Activated CD4-positive, alpha-beta memory T cell treated with anti-CD3 and anti-CD28 coated beads for 36 hours (primary cell): ENCODE measurements at regions not wholly inside any gene's neighbourhood (a gene's known extent, or its start where the extent isn't known, plus 50 kb on each side); places are given as distances from the start of the nearest gene placed in this dataset.

ENCODE experiments used
- CTCF ChIA-PET: fragments of 350-600 bp; sonication (Branson Sonifier 250); formaldehyde crosslinking; loops from one replicate; lab custom pipeline; 2021; ENCODE audit warnings: antibody characterized with exemption, inconsistent platforms; lab: Charles Lee
- POLR2A ChIA-PET: fragments of 350-600 bp; sonication (Branson Sonifier 250); formaldehyde crosslinking; loops from one replicate; lab custom pipeline; 2021; ENCODE audit warnings: antibody characterized with exemption; lab: Charles Lee
- DNase-seq: peaks from one replicate; pipeline ENCODE4 v3.0.0-alpha.2; 2020
- H3K27ac Mint-ChIP-seq: one replicate; pipeline ENCODE4 v1.8.0; 2021; ENCODE audit warnings: mixed read lengths
- H3K27me3 Mint-ChIP-seq: one replicate; pipeline ENCODE4 v1.8.0; 2021; ENCODE audit warnings: mixed read lengths
- H3K36me3 Mint-ChIP-seq: one replicate; pipeline ENCODE4 v1.8.0; 2021; ENCODE audit warnings: mixed read lengths
- H3K4me1 Mint-ChIP-seq: one replicate; pipeline ENCODE4 v1.8.0; 2021; ENCODE audit warnings: low read depth, mixed read lengths
- H3K4me3 Mint-ChIP-seq: one replicate; pipeline ENCODE4 v1.8.0; 2021; ENCODE audit warnings: mild to moderate bottlenecking, mixed read lengths
- H3K9me3 Mint-ChIP-seq: one replicate; pipeline ENCODE4 v1.8.0; 2021; ENCODE audit warnings: mixed read lengths
- intact Hi-C: fragments of 100-400 bp; cut with micrococcal nuclease; formaldehyde crosslinking; loops from one replicate; pipeline ENCODE4 v1.15.1; 2023

- Mint-ChIP-seq H3K36me3 (no peaks in the 10 kb centered on the region), H3K4me1 (peaks cover 6% of the 10 kb centered on the region), H3K4me3 (no peak overlapping the region), H3K27ac (no peak overlapping the region), H3K27me3 (peaks cover 8% of the 10 kb centered on the region), H3K9me3 (no peaks in the 10 kb centered on the region)
- CTCF ChIA-PET: interaction anchor here (0.6 kb wide), 1 partner anchor 16 kb away, joined by 3 read pairs; no protein-coding TSS in a partner anchor
- intact Hi-C loops: no loop called here
- POLR2A ChIA-PET: no interaction called here
- DNase-seq: no peak
Observed at GRCh38 chr11:92763336-92763735, 206.1 kb upstream of the MTNR1B start.

DNA sequence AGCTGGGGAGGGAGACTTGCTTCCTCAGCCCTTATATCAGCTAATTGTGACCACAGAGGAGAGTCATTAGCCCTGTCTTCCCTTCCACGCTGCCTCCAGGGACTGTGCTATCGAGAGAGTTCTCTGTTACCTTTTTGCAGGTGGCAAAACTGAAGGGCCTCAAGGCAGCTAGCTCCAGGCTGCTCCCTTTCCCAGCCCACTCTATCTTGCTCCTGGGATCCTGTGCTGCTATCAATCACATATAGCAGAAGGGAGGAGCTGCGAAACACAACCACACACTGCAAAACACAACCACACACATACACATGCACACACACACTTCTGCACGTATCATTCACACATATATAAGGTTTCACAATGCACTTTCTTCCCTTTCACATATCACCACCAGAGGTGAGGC is 205.3 kb upstream of the MTNR1B start:
- peaks cover 8% of the 10 kb centered on the region for H3K27me3 Mint-ChIP-seq
- peaks cover 6% of the 10 kb centered on the region for H3K4me1 Mint-ChIP-seq
- intact Hi-C loops: no loop called here
- no peak for DNase-seq
- no peak overlapping the region for H3K4me3 Mint-ChIP-seq
- CTCF ChIA-PET: no interaction called here
- H3K9me3 Mint-ChIP-seq: no peaks in the 10 kb centered on the region
- POLR2A ChIA-PET: no interaction called here
- H3K27ac Mint-ChIP-seq: no peak overlapping the region
- no peaks in the 10 kb centered on the region for H3K36me3 Mint-ChIP-seq

DNA sequence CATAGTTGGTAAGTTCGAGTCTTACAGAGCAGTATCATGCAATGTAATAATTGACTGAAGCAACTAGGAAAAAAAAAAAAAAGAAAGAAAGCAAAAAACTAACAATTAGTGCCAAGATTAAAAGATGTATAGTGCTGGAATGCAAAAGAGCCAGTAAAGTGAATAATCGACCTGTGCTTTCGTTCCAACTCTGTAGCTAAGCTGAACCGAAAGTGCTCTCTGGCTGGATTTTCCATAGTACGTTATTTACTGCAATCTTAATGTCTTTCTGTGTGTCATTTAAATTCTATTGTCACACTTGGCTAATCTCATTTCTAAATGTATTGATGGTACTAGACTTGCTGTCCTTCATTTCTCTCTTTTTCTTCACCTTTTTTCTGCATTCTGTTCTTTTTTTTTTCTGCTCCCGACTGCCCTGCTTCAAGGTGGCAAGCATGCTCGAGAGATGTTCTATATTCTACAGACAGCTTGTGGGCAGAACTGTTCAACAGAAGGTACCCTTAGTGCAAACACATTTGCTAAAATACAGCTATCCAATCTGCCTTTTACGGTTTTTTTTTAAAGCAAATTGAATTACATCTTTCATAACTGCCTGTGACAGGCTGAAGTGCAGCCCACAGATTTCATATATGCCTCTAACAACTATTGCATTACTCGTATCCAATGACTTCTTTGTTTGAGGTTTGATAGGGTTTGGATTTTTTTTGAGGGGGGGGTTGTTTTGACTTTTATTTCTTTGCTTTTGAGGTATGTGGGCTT is 204.2 kb upstream of the MTNR1B start:
- CTCF ChIA-PET: no interaction called here
- DNase-seq: no peak

DNA sequence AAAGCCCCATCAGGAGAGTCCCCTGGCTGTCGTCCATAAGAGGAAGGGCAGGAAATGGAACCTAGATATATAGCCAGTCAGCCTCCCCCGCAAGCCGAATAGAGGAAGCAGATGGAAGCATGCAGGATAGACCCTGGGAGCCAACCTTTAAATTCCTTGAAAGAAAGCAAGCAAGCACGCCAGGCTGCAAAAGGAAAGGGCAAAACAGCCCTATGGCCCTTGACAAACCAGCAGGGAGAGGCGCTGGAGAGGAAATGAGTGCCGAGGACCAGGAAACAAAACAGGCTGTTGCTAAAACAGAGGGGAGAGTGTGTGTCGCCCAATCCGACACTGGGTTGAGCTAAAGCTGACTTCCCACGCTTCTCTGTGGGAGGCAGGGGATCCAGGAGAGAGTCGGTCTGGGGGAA is 203.5 kb upstream of the MTNR1B start:
- Mint-ChIP-seq H3K9me3 (no peaks in the 10 kb centered on the region), H3K4me3 (no peak overlapping the region), H3K36me3 (no peaks in the 10 kb centered on the region), H3K27me3 (peaks cover 12% of the 10 kb centered on the region), H3K27ac (no peak overlapping the region), H3K4me1 (peaks cover 6% of the 10 kb centered on the region)
- intact Hi-C loops: no loop called here
- ChIA-PET POLR2A (no interaction called here), CTCF (no interaction called here)
- no peak for DNase-seq

More for the DNA sequence above, 204.2 kb upstream of the MTNR1B start:
- Mint-ChIP-seq H3K36me3 (no peaks in the 10 kb centered on the region), H3K4me3 (no peak overlapping the region), H3K27ac (no peak overlapping the region), H3K4me1 (peaks cover 6% of the 10 kb centered on the region), H3K27me3 (peaks cover 10% of the 10 kb centered on the region), H3K9me3 (no peaks in the 10 kb centered on the region)
- POLR2A ChIA-PET: no interaction called here
- intact Hi-C loops: no loop called here

DNA sequence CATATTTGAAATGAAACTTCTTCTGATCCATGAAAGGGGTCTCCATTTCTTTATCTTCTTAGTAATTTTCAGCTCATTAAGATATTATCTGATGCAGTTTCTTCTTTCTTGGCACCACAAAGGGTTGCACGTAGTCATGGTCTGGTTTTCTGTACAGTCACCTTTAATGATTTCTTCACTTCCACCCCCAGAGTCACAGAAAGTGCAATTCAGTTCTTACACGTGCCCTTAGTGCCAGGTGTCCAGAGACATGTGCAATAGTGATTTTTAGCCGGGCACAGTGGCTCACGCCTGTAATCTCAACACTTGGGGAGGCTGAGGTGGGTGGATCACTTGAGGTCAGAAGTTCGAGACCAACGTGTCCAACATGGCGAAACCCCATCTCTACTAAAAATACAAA is 202.8 kb upstream of the MTNR1B start:
- CTCF ChIA-PET: no interaction called here
- peaks cover 6% of the 10 kb centered on the region for H3K4me1 Mint-ChIP-seq
- DNase-seq: no peak

GRCh38 chr11:92767416-92767815 is 202.0 kb upstream of the MTNR1B start:
- ChIA-PET CTCF (no interaction called here), POLR2A (no interaction called here)
- H3K9me3 Mint-ChIP-seq: no peaks in the 10 kb centered on the region
- H3K27me3 Mint-ChIP-seq: peaks cover 15% of the 10 kb centered on the region
- H3K4me3 Mint-ChIP-seq: no peak overlapping the region
- no peak for DNase-seq
- peaks cover 6% of the 10 kb centered on the region for H3K4me1 Mint-ChIP-seq
- intact Hi-C loops: no loop called here
- H3K36me3 Mint-ChIP-seq: no peaks in the 10 kb centered on the region
- no peak overlapping the region for H3K27ac Mint-ChIP-seq

More for the DNA sequence above, 202.8 kb upstream of the MTNR1B start:
- Mint-ChIP-seq H3K4me3 (no peak overlapping the region), H3K9me3 (no peaks in the 10 kb centered on the region), H3K27ac (no peak overlapping the region), H3K27me3 (peaks cover 15% of the 10 kb centered on the region), H3K36me3 (no peaks in the 10 kb centered on the region)
- POLR2A ChIA-PET: no interaction called here
- intact Hi-C loops: no loop called here

DNA sequence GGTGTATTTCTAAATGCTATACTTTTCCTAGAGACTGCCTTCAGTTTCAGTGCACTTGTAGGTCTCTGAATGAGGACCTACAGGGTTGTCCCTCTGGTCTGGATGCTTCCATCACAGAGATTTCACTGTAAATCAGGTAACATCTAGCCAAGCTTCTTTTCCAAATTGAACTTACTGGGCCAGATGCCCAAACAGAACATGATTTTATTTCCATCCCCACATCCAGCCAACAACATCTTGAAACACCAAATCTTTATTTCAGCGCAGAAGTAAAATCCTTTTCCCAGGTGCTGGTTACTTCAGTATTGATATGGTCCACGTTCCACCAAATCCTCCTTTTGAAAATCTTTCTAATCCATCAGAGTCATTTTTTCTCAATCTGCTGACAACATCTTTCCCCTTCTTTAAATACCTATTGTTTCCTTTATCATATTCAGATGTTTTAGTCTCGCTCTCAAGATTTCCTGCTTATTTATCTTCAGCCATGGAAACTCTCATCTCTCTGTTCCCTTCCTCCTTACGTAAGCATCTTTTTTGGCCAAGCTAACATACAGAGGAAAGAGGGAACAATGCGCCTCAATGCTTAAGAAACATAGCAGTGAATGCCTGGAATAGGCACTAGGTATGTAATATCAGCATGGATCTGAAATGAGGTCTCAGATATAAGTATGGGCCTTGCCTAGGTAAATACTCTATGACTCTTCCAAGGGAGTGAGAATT is 201.2 kb upstream of the MTNR1B start:
- peaks cover 6% of the 10 kb centered on the region for H3K4me1 Mint-ChIP-seq
- peaks cover 15% of the 10 kb centered on the region for H3K27me3 Mint-ChIP-seq
- no peak overlapping the region for H3K4me3 Mint-ChIP-seq
- CTCF ChIA-PET: no interaction called here
- no peak for DNase-seq
- H3K27ac Mint-ChIP-seq: no peak overlapping the region
- H3K9me3 Mint-ChIP-seq: no peaks in the 10 kb centered on the region
- no peaks in the 10 kb centered on the region for H3K36me3 Mint-ChIP-seq
- intact Hi-C loops: no loop called here
- POLR2A ChIA-PET: no interaction called here

- Mint-ChIP-seq H3K27ac (no peak overlapping the region), H3K9me3 (no peaks in the 10 kb centered on the region), H3K4me1 (peaks cover 6% of the 10 kb centered on the region), H3K4me3 (no peak overlapping the region), H3K36me3 (no peaks in the 10 kb centered on the region), H3K27me3 (peaks cover 15% of the 10 kb centered on the region)
- CTCF ChIA-PET: no interaction called here
- POLR2A ChIA-PET: no interaction called here
- DNase-seq: no peak
- intact Hi-C loops: no loop called here
Observed at GRCh38 chr11:92769112-92769511, 200.3 kb upstream of the MTNR1B start.

DNA sequence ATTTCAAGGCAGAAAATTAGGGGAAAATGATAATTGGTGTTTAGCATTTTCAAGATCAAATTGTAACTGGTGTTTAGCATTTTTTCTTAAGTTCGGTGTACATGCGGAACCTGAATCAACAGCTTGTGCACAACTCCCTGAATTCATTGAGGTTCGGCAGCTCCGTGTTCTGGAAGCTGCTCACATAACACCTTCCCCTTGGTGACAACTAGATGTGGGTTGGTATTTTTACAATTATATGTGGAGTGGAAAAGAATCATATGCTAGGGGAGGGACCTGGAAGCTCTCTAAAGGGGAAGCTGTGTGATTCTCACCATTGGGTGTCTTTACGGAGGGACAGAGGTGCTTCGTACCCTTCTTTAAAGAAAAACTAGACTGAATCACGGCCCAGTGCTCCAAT is 199.0 kb upstream of the MTNR1B start:
- ChIA-PET POLR2A (no interaction called here), CTCF (no interaction called here)
- peaks cover 6% of the 10 kb centered on the region for H3K4me1 Mint-ChIP-seq
- no peak overlapping the region for H3K4me3 Mint-ChIP-seq
- peaks cover 15% of the 10 kb centered on the region for H3K27me3 Mint-ChIP-seq
- no peaks in the 10 kb centered on the region for H3K36me3 Mint-ChIP-seq
- DNase-seq: no peak
- intact Hi-C loops: no loop called here
- no peaks in the 10 kb centered on the region for H3K9me3 Mint-ChIP-seq
- no peak overlapping the region for H3K27ac Mint-ChIP-seq

DNA sequence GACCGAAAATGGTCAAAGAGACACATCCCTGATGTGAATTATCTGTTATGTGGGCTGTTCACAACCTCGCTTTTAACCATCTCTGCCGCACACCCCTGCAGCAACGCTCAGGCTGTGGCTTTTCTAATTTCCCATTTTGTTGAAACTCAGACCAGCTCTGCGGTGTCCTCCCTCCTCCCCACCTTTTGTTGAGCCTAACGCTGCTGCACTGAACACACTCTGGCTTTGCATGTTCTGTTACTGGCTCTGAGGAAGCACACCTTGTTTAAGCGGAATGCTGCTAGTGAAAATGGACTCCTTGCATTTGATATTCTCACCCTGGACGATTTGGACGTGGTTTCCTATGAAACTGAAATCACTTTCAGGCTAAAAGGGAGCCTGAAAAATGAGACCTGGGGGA is 198.5 kb upstream of the MTNR1B start:
- ChIA-PET CTCF (no interaction called here), POLR2A (no interaction called here)
- Mint-ChIP-seq H3K4me1 (peaks cover 3% of the 10 kb centered on the region), H3K4me3 (no peak overlapping the region), H3K27me3 (peaks cover 15% of the 10 kb centered on the region), H3K27ac (no peak overlapping the region), H3K9me3 (no peaks in the 10 kb centered on the region), H3K36me3 (no peaks in the 10 kb centered on the region)
- intact Hi-C loops: no loop called here
- DNase-seq: no peak

GRCh38 chr11:92771701-92772100 is 197.8 kb upstream of the MTNR1B start:
- no peak overlapping the region for H3K4me3 Mint-ChIP-seq
- no peaks in the 10 kb centered on the region for H3K9me3 Mint-ChIP-seq
- POLR2A ChIA-PET: no interaction called here
- peaks cover under 1% of the 10 kb centered on the region for H3K4me1 Mint-ChIP-seq
- DNase-seq: no peak
- CTCF ChIA-PET: no interaction called here
- intact Hi-C loops: no loop called here
- H3K27ac Mint-ChIP-seq: no peak overlapping the region
- H3K36me3 Mint-ChIP-seq: no peaks in the 10 kb centered on the region
- H3K27me3 Mint-ChIP-seq: peaks cover 12% of the 10 kb centered on the region

DNA sequence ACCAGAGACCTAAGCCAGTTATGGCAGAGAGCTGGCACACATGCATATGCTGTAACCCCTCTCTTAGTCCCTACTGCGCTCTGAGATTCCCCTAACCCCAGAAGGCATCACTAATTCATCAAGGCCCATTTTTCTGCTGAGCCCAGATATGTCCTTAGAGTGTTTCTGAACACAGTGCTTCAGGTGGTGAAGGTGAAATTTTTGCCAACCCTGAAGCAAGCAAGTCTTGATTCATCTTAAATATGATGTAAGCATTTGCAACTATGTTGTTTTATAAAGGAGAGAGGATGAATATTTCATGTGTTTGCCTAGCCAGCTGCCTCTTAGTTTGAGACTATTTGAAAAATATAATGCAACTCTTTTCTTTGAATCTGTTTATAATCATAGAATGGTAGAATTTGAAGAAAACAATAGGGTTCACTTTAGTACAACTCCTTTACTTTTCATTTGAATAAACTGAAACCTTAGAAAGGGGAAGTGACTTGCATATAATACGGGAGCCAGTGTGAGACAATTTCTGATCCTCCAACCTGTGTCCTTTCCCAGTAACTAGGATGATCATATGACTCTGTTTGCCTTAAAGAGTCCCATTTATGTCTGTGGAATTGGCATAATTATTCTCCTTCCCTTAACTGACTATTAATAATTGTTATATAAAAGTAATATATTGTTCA is 194.3 kb upstream of the MTNR1B start:
- no peak for DNase-seq
- H3K4me1 Mint-ChIP-seq: no peaks in the 10 kb centered on the region
- peaks cover 6% of the 10 kb centered on the region for H3K27me3 Mint-ChIP-seq
- no peak overlapping the region for H3K4me3 Mint-ChIP-seq
- intact Hi-C loops: no loop called here
- ChIA-PET CTCF (no interaction called here), POLR2A (no interaction called here)
- H3K27ac Mint-ChIP-seq: no peak overlapping the region
- no peaks in the 10 kb centered on the region for H3K36me3 Mint-ChIP-seq
- H3K9me3 Mint-ChIP-seq: no peaks in the 10 kb centered on the region
